Tibial artery (tissue), 4 donors: ENCODE measurements at regions not wholly inside any gene's neighbourhood (a gene's known extent, or its start where the extent isn't known, plus 50 kb on each side); places are given as distances from the start of the nearest gene placed in this dataset.
"Not testable (repeated sequence)": the region's sequence is repeated elsewhere in the genome, so short reads cannot be mapped to it uniquely, and the experiment has no call there.

Source experiments
- DNase-seq, 2 donors: peaks; one replicate each; pipeline ENCODE4 v3.0.0-alpha.2; 2019
- H3K27ac ChIP-seq, 2 donors: fragments of 200-600 bp; sonication (generic) in 1 of 2; 1 replicate in 1 of 2; 2 replicates in 1 of 2; pipeline ENCODE4 v1.5.1; 2018 to 2019; ENCODE audit warnings: mild to moderate bottlenecking in 1 of 2
- H3K27me3 ChIP-seq, 2 donors: fragments of 200-600 bp; sonication (generic) in 1 of 2; one replicate each; pipeline versions ENCODE4 v1.5.1 to v1.6.0; 2016 to 2019
- H3K36me3 ChIP-seq, 3 donors: fragments of 200-600 bp; sonication (generic) in 2 of 3; one replicate each; pipeline ENCODE4 v1.5.1; 2016 to 2019; ENCODE audit warnings: mild to moderate bottlenecking in 2 of 3
- H3K4me1 ChIP-seq, 4 donors: fragments of 200-600 bp; sonication (generic) in 2 of 4; 1 replicate in 3 of 4; 2 replicates in 1 of 4; pipeline ENCODE4 v1.5.1; 2016 to 2019
- H3K4me3 ChIP-seq, 2 donors: fragments of 200-600 bp; sonication (generic) in 1 of 2; 1 replicate in 1 of 2; 2 replicates in 1 of 2; pipeline ENCODE4 v1.5.1; 2018 to 2019; ENCODE audit warnings: mild to moderate bottlenecking in 2 of 2
- H3K9me3 ChIP-seq, 3 donors: fragments of 200-600 bp; sonication (generic) in 1 of 3; one replicate each; pipeline ENCODE4 v1.5.1; 2016 to 2019
- intact Hi-C: fragments of 100-400 bp; cut with DNase I; formaldehyde crosslinking; loops from one replicate; pipeline ENCODE4 v1.15.0; 2023; ENCODE audit warnings: low total_unique reads
- TF ChIP-seq, protein P1 (sequence below), 2 experiments: fragments of 200-600 bp in 1 of 2; fragments of 450-650 bp in 1 of 2; IDR thresholded peaks; one replicate each; pipeline ENCODE4 v1.5.1; 2017 to 2019; ENCODE audit warnings: antibody characterized with exemption in 2 of 2, mild to moderate bottlenecking in 1 of 2, moderate library complexity in 1 of 2

DNA sequence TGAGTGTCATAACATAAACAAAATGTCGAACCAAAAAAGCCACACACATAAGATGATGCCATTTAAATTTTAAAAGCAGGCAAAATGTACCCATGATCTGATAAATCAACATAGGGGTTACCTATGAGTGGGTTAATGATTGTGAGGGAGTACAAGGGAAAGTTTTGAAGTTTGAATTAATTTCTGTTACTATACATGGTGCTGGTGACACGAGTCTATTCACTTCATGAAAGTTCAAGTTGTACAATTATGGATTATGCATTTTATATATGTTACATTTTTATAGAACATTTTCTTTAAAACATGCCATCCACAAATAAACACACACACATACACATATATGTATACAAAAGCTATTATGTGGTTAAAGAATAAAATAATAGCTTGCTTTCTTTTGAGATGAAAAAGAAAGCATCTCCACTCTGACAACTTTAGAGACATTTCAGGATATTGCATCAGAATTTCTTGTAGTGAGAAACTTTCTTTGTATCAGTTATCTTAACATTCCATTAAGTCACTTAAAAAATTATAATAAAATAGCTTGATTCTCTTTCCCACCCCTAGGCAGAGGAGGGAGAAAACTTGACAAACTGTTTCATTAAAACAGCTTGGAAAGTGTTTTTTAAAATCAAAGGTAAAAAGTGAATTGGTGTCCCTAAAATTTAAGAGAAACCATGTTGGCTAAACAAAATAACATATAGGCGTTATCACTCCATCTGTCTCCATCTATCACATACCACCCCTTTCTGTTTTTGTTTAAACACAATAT lies 891.8 kb upstream of the NDST4 start:
- Histone ChIP-seq H3K27ac (no peak overlapping the region), H3K27me3 (no peaks in the 10 kb centered on the region), H3K9me3 (no peaks in the 10 kb centered on the region), H3K4me3 (no peak overlapping the region), H3K36me3 (no peaks in the 10 kb centered on the region), H3K4me1 (no peaks in the 10 kb centered on the region)
- TF ChIP-seq, protein P1, sequence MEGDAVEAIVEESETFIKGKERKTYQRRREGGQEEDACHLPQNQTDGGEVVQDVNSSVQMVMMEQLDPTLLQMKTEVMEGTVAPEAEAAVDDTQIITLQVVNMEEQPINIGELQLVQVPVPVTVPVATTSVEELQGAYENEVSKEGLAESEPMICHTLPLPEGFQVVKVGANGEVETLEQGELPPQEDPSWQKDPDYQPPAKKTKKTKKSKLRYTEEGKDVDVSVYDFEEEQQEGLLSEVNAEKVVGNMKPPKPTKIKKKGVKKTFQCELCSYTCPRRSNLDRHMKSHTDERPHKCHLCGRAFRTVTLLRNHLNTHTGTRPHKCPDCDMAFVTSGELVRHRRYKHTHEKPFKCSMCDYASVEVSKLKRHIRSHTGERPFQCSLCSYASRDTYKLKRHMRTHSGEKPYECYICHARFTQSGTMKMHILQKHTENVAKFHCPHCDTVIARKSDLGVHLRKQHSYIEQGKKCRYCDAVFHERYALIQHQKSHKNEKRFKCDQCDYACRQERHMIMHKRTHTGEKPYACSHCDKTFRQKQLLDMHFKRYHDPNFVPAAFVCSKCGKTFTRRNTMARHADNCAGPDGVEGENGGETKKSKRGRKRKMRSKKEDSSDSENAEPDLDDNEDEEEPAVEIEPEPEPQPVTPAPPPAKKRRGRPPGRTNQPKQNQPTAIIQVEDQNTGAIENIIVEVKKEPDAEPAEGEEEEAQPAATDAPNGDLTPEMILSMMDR (IDR thresholded peaks at IDR 0.05) = no peak
- DNase-seq = no peak
- intact Hi-C loops = no loop called here

DNA sequence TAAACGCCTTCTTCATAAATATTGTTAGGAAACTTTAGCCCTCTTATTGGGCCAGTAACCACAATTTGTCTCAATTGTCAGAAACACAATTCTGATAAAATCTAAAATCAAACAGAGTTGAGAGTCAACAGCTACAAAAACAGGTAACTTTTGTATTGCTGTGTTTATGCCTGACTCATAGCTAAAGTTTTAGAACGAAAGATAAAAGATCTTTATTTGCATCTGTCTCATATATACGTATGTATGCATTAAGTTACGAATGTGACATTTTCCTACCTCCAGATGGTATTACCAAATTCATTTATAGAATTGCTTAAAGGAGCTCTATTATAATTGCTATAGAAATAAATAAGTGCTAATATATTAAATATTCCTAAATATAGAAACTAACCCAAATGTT lies 887.9 kb upstream of the NDST4 start:
- Histone ChIP-seq H3K4me3 (no peak overlapping the region), H3K36me3 (no peaks in the 10 kb centered on the region), H3K27me3 (no peaks in the 10 kb centered on the region), H3K4me1 (no peaks in the 10 kb centered on the region), H3K9me3 (no peaks in the 10 kb centered on the region), H3K27ac (no peak overlapping the region)
- TF ChIP-seq, protein P1 (IDR thresholded peaks at IDR 0.05) = no peak
- intact Hi-C loops = no loop called here
- no peak for DNase-seq

DNA sequence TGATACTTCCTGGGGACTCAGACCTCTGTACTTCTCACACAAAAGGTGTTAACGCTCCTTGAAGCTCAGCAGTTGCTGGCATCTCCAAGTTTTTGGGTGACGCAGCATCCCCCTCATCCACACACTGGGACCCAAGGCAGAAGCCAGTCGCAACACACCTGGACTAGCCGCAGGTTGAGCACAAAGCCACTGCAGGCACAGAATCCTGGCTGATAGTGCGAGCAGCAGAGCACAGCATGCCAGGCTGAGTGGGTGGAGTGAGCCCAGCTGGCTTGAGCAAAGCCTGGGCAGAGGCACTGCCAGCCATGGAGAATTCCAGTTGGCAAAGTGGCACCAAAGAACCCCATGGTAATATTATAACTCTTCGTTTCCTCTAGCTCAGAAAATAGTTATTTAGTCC lies 873.2 kb upstream of the NDST4 start:
- Histone ChIP-seq H3K4me3 (no peak overlapping the region), H3K4me1 (no peaks in the 10 kb centered on the region), H3K36me3 (no peaks in the 10 kb centered on the region), H3K27ac (no peak overlapping the region), H3K27me3 (no peaks in the 10 kb centered on the region), H3K9me3 (no peaks in the 10 kb centered on the region)
- TF ChIP-seq, protein P1 (IDR thresholded peaks at IDR 0.05) = no peak
- no peak for DNase-seq
- intact Hi-C loops = no loop called here

DNA sequence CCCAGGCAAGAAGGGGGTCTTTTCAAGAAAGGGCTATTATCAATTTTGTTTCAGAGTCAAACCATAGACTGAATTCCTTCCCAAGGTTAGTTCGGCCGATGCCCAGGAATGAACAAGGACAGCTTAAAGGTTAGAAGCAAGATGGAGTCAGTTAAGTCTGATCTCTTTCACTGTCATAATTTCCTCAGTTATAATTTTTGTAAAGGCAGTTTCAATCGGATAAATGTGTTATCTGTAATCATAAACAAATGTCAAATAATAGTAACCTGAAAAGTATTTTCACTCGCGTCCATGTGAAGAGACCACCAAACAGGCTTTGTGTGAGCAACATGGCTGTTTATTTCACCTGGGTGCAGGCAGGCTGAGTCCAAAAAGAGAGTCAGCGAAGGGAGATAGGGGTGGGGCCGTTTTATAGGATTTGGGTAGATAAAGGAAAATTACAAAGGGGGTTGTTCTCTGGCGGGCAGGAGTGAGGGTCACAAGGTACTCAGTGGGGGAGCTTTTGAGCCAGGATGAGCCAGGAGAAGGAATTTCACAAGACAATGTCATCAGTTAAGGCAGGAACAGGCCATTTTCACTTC lies 862.1 kb upstream of the NDST4 start:
- H3K9me3 ChIP-seq, H3K27ac ChIP-seq, intact Hi-C loops, DNase-seq, H3K36me3 ChIP-seq, H3K4me3 ChIP-seq, H3K27me3 ChIP-seq, H3K4me1 ChIP-seq: not testable (repeated sequence)

DNA sequence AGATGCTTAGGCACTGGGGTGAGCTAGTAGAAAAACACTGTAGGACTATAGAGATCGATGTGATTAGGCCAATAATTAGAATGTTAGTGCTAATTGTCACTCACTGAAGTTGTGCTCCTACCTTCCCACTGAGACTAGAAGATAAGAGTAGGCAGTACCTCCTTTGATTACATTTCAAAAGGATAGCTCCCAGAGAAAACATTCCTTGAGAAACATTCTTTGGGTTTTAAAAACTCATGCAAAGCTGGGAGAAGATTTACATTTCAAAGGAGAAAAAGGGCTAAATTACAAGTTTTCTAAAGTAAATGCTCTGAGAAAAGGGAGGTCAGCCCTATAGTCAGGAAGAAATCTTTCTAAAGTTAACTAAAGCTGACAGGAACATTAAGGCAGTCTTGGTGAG lies 860.3 kb upstream of the NDST4 start:
- Histone ChIP-seq H3K27ac (no peak overlapping the region), H3K27me3 (no peaks in the 10 kb centered on the region), H3K36me3 (no peaks in the 10 kb centered on the region), H3K4me3 (no peak overlapping the region), H3K9me3 (no peaks in the 10 kb centered on the region), H3K4me1 (no peaks in the 10 kb centered on the region)
- no peak for DNase-seq
- TF ChIP-seq, protein P1 (IDR thresholded peaks at IDR 0.05) = no peak
- intact Hi-C loops = no loop called here

DNA sequence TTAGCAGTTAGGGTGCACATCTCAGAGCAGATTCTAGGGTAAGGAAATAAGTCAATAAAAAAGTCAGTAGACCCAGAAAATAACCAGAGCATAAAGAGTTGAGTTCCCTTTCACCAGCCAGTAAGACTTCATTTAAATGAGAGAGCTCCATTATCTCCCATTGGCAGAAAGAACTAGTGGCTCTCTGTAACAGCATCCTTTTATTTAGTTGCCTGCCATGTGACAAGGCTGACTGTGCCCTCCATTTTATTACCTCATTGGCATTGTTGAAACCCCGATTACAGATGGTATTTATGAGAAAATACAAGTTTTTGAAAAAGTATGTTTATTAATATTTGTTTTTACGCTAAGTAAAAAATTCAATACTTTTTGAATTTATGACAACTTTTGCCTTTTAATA lies 859.5 kb upstream of the NDST4 start:
- Histone ChIP-seq H3K4me1 (no peaks in the 10 kb centered on the region), H3K36me3 (no peaks in the 10 kb centered on the region), H3K27me3 (no peaks in the 10 kb centered on the region), H3K4me3 (no peak overlapping the region), H3K9me3 (no peaks in the 10 kb centered on the region), H3K27ac (no peak overlapping the region)
- intact Hi-C loops = no loop called here
- DNase-seq = no peak
- TF ChIP-seq, protein P1 (IDR thresholded peaks at IDR 0.05) = no peak
